HG03139 (cell line): ENCODE measurements at regions not wholly inside any gene's neighbourhood (a gene's known extent, or its start where the extent isn't known, plus 50 kb on each side); places are given as distances from the start of the nearest gene placed in this dataset.
"Not testable (repeated sequence)": the region's sequence is repeated elsewhere in the genome, so short reads cannot be mapped to it uniquely, and the experiment has no call there.

Experiments
- ATAC-seq: cut with Tn5 transposase; IDR thresholded peaks from one replicate; pipeline ENCODE4 v1.9.1; 2021; ENCODE audit not compliant: unreplicated experiment

- not testable (repeated sequence) for ATAC-seq
Measured at GRCh38 chr12:76292891-76293290, 55.3 kb downstream of the BBS10 start.

GRCh38 chr12:76292305-76292704 lies 55.9 kb downstream of the BBS10 start:
- not testable (repeated sequence) for ATAC-seq

GRCh38 chr12:76290963-76291859 lies 57.0 kb downstream of the BBS10 start:
- no peak for ATAC-seq

- ATAC-seq: no peak
Measured at GRCh38 chr12:76288218-76288617, 60.0 kb downstream of the BBS10 start.

GRCh38 chr12:76284816-76285750 lies 63.1 kb downstream of the BBS10 start:
- ATAC-seq: no peak

GRCh38 chr12:76282744-76283143 lies 65.5 kb downstream of the BBS10 start:
- no peak for ATAC-seq

GRCh38 chr12:76277480-76277879 lies 70.7 kb downstream of the BBS10 start:
- no peak for ATAC-seq

GRCh38 chr12:76276499-76277151 lies 71.6 kb downstream of the BBS10 start:
- no peak for ATAC-seq

GRCh38 chr12:76275511-76276093 lies 72.6 kb downstream of the BBS10 start:
- no peak for ATAC-seq

- no peak for ATAC-seq
Measured at GRCh38 chr12:76274420-76275083, 73.7 kb downstream of the BBS10 start.

GRCh38 chr12:76272287-76272686 lies 75.9 kb downstream of the BBS10 start:
- no peak for ATAC-seq

- ATAC-seq: no peak
Measured at GRCh38 chr12:76270657-76271358, 77.4 kb downstream of the BBS10 start.

- no peak for ATAC-seq
Measured at GRCh38 chr12:76268267-76268666, 79.9 kb downstream of the BBS10 start.

GRCh38 chr12:76266797-76267196 lies 81.4 kb downstream of the BBS10 start:
- no peak for ATAC-seq

GRCh38 chr12:76265424-76266180 lies 82.6 kb downstream of the BBS10 start:
- no peak for ATAC-seq

GRCh38 chr12:76264611-76265012 lies 83.6 kb downstream of the BBS10 start:
- no peak for ATAC-seq

GRCh38 chr12:76263696-76264095 lies 84.5 kb downstream of the BBS10 start:
- no peak for ATAC-seq

- ATAC-seq: no peak
Measured at GRCh38 chr12:76260390-76260748, 87.8 kb downstream of the BBS10 start.
